Astrocyte (in vitro differentiated cells and primary cell): ENCODE measurements at regions not wholly inside any gene's neighbourhood (a gene's known extent, or its start where the extent isn't known, plus 50 kb on each side); places are given as distances from the start of the nearest gene placed in this dataset.

Experiments
- CTCF ChIP-seq: IDR thresholded peaks from 2 replicates; pipeline ENCODE4 v1.5.1; 2011; ENCODE audit warnings: low read depth, mild to moderate bottlenecking, inconsistent platforms, low read length, moderate library complexity; ENCODE audit not compliant: insufficient read depth
- EZH2 ChIP-seq: IDR thresholded peaks from 2 replicates; pipeline ENCODE4 v1.6.1; 2012; ENCODE audit warnings: mild to moderate bottlenecking, low read length, inconsistent platforms; ENCODE audit not compliant: insufficient read depth

GRCh38 chr9:739362-739761 lies 102.1 kb upstream of the DMRT1 start:
- TF ChIP-seq CTCF (no peak), EZH2 (no peak)
